Trophoblast cell (in vitro differentiated cells and primary cell): ENCODE measurements at regions not wholly inside any gene's neighbourhood (a gene's known extent, or its start where the extent isn't known, plus 50 kb on each side); places are given as distances from the start of the nearest gene placed in this dataset.

Experiments used
- DNase-seq, 2 donors: peaks; one replicate each; pipeline ENCODE4 v3.0.0-alpha.2; 2016
- H2AFZ ChIP-seq: 2 replicates; pipeline ENCODE4 v1.6.1; 2013; ENCODE audit warnings: low read length, moderate library complexity, mild to moderate bottlenecking; ENCODE audit not compliant: insufficient read depth, poor library complexity
- H2AK5ac ChIP-seq: 2 replicates; pipeline ENCODE4 v1.6.1; 2013; ENCODE audit warnings: mild to moderate bottlenecking, low read length
- H2BK120ac ChIP-seq: 2 replicates; pipeline ENCODE4 v1.6.1; 2013; ENCODE audit warnings: low read length, mild to moderate bottlenecking, moderate library complexity; ENCODE audit not compliant: insufficient read depth, poor library complexity
- H2BK12ac ChIP-seq: 2 replicates; pipeline ENCODE4 v1.6.1; 2013; ENCODE audit warnings: mild to moderate bottlenecking, low read length, moderate library complexity
- H2BK5ac ChIP-seq: 2 replicates; pipeline ENCODE4 v1.6.1; 2013; ENCODE audit warnings: low read length, low read depth, moderate library complexity, mild to moderate bottlenecking; ENCODE audit not compliant: poor library complexity
- H3K14ac ChIP-seq: 2 replicates; pipeline ENCODE4 v1.6.1; 2013; ENCODE audit warnings: mild to moderate bottlenecking, low read length
- H3K18ac ChIP-seq: 2 replicates; pipeline ENCODE4 v1.6.1; 2013; ENCODE audit warnings: mild to moderate bottlenecking, low read length
- H3K23ac ChIP-seq: 2 replicates; pipeline ENCODE4 v1.6.1; 2013; ENCODE audit warnings: low read length
- H3K27ac ChIP-seq: 2 replicates; pipeline ENCODE4 v1.5.1; 2013; ENCODE audit warnings: low read depth, mild to moderate bottlenecking, inconsistent platforms, low read length, moderate library complexity
- H3K27me3 ChIP-seq: 2 replicates; pipeline ENCODE4 v1.6.1; 2013; ENCODE audit warnings: inconsistent platforms, mild to moderate bottlenecking, low read length, moderate library complexity; ENCODE audit not compliant: insufficient read depth
- H3K36me3 ChIP-seq, 2 experiments: 1 replicate in 1 of 2; 2 replicates in 1 of 2; pipeline ENCODE4 v1.6.1; 2013; ENCODE audit warnings: low read length in 2 of 2, mild to moderate bottlenecking in 2 of 2, moderate library complexity in 1 of 2; ENCODE audit not compliant: insufficient read depth in 2 of 2, control insufficient read depth in 1 of 2
- H3K4ac ChIP-seq: 2 replicates; pipeline ENCODE4 v1.6.1; 2013; ENCODE audit warnings: low read depth, mild to moderate bottlenecking, low read length, moderate library complexity
- H3K4me1 ChIP-seq, 2 experiments: 1 replicate in 1 of 2; 2 replicates in 1 of 2; pipeline ENCODE4 v1.6.1; 2013; ENCODE audit warnings: low read length in 2 of 2, mild to moderate bottlenecking in 2 of 2, moderate library complexity in 1 of 2; ENCODE audit not compliant: insufficient read depth in 2 of 2, control insufficient read depth in 1 of 2
- H3K4me2 ChIP-seq: 2 replicates; pipeline ENCODE4 v1.6.1; 2013; ENCODE audit warnings: inconsistent platforms, mild to moderate bottlenecking, low read length, moderate library complexity
- H3K4me3 ChIP-seq: 2 replicates; pipeline ENCODE4 v1.5.1; 2013; ENCODE audit warnings: mild to moderate bottlenecking, low read depth, low read length, inconsistent platforms
- H3K79me1 ChIP-seq: one replicate; pipeline ENCODE4 v1.6.1; 2013; ENCODE audit warnings: low read length
- H3K79me2 ChIP-seq: 2 replicates; pipeline ENCODE4 v1.6.1; 2013; ENCODE audit warnings: low read length, mild to moderate bottlenecking; ENCODE audit not compliant: control insufficient read depth, insufficient read depth, poor library complexity
- H3K9ac ChIP-seq: 2 replicates; pipeline ENCODE4 v1.6.1; 2013; ENCODE audit warnings: mild to moderate bottlenecking, low read length
- H3K9me3 ChIP-seq: 2 replicates; pipeline ENCODE4 v1.6.1; 2013; ENCODE audit warnings: low read depth, mild to moderate bottlenecking, control low read depth, inconsistent platforms, low read length; ENCODE audit not compliant: insufficient read depth
- H4K12ac ChIP-seq: 2 replicates; pipeline ENCODE4 v1.6.1; 2013; ENCODE audit warnings: low read depth, mild to moderate bottlenecking, low read length, moderate library complexity
- H4K8ac ChIP-seq: 2 replicates; pipeline ENCODE4 v1.6.1; 2013; ENCODE audit warnings: low read depth, mild to moderate bottlenecking, low read length, moderate library complexity
- H4K91ac ChIP-seq: one replicate; pipeline ENCODE4 v1.6.1; 2013; ENCODE audit warnings: low read depth, mild to moderate bottlenecking, low read length, moderate library complexity
- WGBS: extraction: QIAGEN DNeasy Blood & Tissue Kit; methylation state at CpG from one replicate; pipeline ENCODE4 v1.1.7; 2013; ENCODE audit warnings: missing lambda C conversion rate; ENCODE audit not compliant: insufficient read length, insufficient coverage; ENCODE audit errors: extremely low coverage; 5-methylcytosine and 5-hydroxymethylcytosine counted together

DNA sequence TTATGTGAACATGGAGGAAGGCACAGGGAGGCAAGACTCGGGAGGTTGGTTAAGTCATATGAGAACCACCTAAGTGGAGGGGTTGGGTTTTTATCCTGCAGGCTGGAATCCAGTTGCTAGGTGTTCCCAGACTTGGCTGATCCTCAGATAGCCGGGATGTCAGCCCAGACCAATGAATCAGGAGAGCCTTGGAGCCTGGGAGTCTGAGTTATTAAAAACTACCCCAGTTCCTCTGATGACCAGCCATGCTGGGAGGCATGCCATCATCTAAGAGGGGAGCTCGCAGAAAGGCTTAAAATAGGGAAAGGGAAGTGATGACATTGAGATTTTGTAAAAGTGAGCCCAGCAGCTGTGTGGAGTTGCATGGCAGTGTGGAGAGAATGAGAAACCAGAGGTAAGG lies 238.1 kb downstream of the ZNF248 start:
- Histone ChIP-seq H3K9ac (no peak overlapping the region), H2AK5ac (no peak overlapping the region), H2BK120ac (no peak overlapping the region), H3K4me1 (no peaks in the 10 kb centered on the region), H4K12ac (no peak overlapping the region), H3K14ac (no peak overlapping the region), H4K8ac (no peak overlapping the region), H2AFZ (no peak overlapping the region), H3K23ac (no peak overlapping the region), H3K79me1 (no peaks in the 10 kb centered on the region), H3K4me2 (no peak overlapping the region), H2BK5ac (no peak overlapping the region), H4K91ac (no peak overlapping the region), H3K79me2 (no peaks in the 10 kb centered on the region), H3K36me3 (no peaks in the 10 kb centered on the region), H3K9me3 (peaks cover 25% of the 10 kb centered on the region), H2BK12ac (no peak overlapping the region), H3K4me3 (no peak overlapping the region), H3K27ac (no peak overlapping the region), H3K4ac (no peak overlapping the region), H3K18ac (no peak overlapping the region), H3K27me3 (no peaks in the 10 kb centered on the region)
- no peak for DNase-seq
- no CpG with 5 or more reads among the region's 3 CpGs for WGBS

DNA sequence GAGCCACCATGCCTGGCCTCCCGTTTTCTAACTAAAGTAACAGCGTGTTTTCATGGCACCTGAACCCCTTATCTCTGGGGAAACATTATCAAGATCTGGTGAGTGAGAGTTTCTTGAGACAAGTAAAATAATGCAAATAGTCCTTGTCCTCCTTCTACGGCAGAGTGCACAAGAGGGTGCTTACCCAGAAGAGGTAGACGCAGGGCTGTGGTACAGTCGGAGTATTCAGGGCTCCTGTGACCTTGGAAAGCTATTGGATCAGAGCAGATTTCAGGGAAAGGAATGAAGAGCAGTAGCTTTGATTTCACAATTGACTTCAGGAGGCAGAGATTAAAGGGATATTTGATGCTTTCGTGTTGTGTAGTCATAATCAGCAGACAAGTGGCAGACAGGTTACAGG lies 269.1 kb downstream of the ZNF248 start:
- Histone ChIP-seq H3K27ac (no peak overlapping the region), H4K91ac (no peak overlapping the region), H2BK5ac (no peak overlapping the region), H2AK5ac (no peak overlapping the region), H3K4ac (no peak overlapping the region), H3K4me1 (no peaks in the 10 kb centered on the region), H4K12ac (no peak overlapping the region), H3K18ac (no peak overlapping the region), H3K4me3 (no peak overlapping the region), H3K79me2 (no peaks in the 10 kb centered on the region), H3K79me1 (no peaks in the 10 kb centered on the region), H3K9me3 (peaks cover 15% of the 10 kb centered on the region), H3K9ac (no peak overlapping the region), H3K36me3 (no peaks in the 10 kb centered on the region), H3K4me2 (no peak overlapping the region), H2BK120ac (no peak overlapping the region), H3K23ac (no peak overlapping the region), H4K8ac (no peak overlapping the region), H3K27me3 (no peaks in the 10 kb centered on the region), H3K14ac (no peak overlapping the region), H2AFZ (no peak overlapping the region), H2BK12ac (no peak overlapping the region)
- peak; percentile 8 to 17 for DNase-seq
- WGBS: no CpG with 5 or more reads among the region's 6 CpGs

DNA sequence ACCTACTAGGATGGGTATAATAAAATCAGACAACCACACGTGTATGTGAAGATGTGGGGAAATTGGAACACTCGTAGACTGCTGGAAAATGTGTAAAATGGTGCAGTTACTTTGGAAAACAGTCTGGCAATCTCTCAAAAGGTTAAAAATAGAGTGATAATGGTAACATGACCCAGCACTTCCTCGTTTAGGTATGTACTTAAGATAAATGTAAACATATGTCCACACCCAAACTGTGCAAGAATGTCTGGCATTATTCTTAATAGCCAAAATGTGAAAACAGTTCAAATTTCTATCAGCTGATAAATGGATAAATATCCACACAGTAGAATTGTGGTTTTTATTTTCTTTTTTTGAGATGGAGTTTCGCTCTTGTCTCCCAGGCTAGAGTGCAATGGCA lies 272.8 kb downstream of the ZNF248 start:
- no peak overlapping the region for H3K14ac ChIP-seq
- H3K9me3 ChIP-seq: peaks cover 15% of the 10 kb centered on the region
- H2AFZ ChIP-seq: no peak overlapping the region
- H3K18ac ChIP-seq: no peak overlapping the region
- H3K4ac ChIP-seq: no peak overlapping the region
- H4K8ac ChIP-seq: no peak overlapping the region
- no CpG with 5 or more reads among the region's 4 CpGs for WGBS
- H3K36me3 ChIP-seq: no peaks in the 10 kb centered on the region
- no peaks in the 10 kb centered on the region for H3K4me1 ChIP-seq
- H3K23ac ChIP-seq: no peak overlapping the region
- no peak overlapping the region for H2BK12ac ChIP-seq
- H3K79me1 ChIP-seq: no peaks in the 10 kb centered on the region
- H3K27ac ChIP-seq: no peak overlapping the region
- no peak overlapping the region for H2BK120ac ChIP-seq
- H2AK5ac ChIP-seq: no peak overlapping the region
- DNase-seq: no peak
- no peak overlapping the region for H2BK5ac ChIP-seq
- no peak overlapping the region for H4K12ac ChIP-seq
- H3K27me3 ChIP-seq: no peaks in the 10 kb centered on the region
- H3K4me2 ChIP-seq: no peak overlapping the region
- H4K91ac ChIP-seq: no peak overlapping the region
- H3K4me3 ChIP-seq: no peak overlapping the region
- H3K79me2 ChIP-seq: no peaks in the 10 kb centered on the region
- H3K9ac ChIP-seq: no peak overlapping the region

DNA sequence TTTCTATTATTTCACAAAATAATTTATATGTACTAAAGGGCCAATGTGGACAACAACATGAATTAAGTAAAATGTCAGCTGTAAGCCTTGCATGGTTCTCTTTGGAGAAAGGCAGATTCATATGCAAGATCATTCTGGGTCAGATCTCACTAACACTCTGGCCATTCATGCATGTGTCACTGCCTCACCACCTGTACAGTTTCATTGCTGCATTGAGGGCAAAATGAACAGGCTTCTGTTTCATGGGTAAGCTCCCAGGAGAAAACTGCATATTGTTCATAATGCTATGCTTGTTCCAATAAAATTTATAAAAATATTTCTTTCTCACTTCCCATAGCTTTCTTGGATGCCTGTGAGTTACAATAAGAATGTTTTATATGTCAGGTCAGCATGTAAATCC lies 275.2 kb downstream of the ZNF248 start:
- no peak overlapping the region for H3K18ac ChIP-seq

More for the DNA sequence above, 275.2 kb downstream of the ZNF248 start:
- Histone ChIP-seq H2BK12ac (no peak overlapping the region), H3K79me1 (no peaks in the 10 kb centered on the region), H3K14ac (no peak overlapping the region), H3K23ac (no peak overlapping the region), H2BK120ac (no peak overlapping the region), H3K79me2 (no peaks in the 10 kb centered on the region), H3K4me3 (no peak overlapping the region), H3K36me3 (no peaks in the 10 kb centered on the region), H4K8ac (no peak overlapping the region), H2BK5ac (no peak overlapping the region), H2AK5ac (no peak overlapping the region), H3K9me3 (peaks cover 7% of the 10 kb centered on the region), H3K4ac (no peak overlapping the region), H2AFZ (no peak overlapping the region), H3K4me1 (no peaks in the 10 kb centered on the region), H3K9ac (no peak overlapping the region), H3K27me3 (no peaks in the 10 kb centered on the region), H3K27ac (no peak overlapping the region), H4K12ac (no peak overlapping the region), H3K4me2 (no peak overlapping the region), H4K91ac (no peak overlapping the region)
- no peak for DNase-seq
